NCI-H1105 (cell line): ENCODE measurements at regions not wholly inside any gene's neighbourhood (a gene's known extent, or its start where the extent isn't known, plus 50 kb on each side); places are given as distances from the start of the nearest gene placed in this dataset.

Source experiments
- DNase-seq: peaks from one replicate; lab custom pipeline; 2025; lab: John Stamatoyannopoulos, UW

DNA sequence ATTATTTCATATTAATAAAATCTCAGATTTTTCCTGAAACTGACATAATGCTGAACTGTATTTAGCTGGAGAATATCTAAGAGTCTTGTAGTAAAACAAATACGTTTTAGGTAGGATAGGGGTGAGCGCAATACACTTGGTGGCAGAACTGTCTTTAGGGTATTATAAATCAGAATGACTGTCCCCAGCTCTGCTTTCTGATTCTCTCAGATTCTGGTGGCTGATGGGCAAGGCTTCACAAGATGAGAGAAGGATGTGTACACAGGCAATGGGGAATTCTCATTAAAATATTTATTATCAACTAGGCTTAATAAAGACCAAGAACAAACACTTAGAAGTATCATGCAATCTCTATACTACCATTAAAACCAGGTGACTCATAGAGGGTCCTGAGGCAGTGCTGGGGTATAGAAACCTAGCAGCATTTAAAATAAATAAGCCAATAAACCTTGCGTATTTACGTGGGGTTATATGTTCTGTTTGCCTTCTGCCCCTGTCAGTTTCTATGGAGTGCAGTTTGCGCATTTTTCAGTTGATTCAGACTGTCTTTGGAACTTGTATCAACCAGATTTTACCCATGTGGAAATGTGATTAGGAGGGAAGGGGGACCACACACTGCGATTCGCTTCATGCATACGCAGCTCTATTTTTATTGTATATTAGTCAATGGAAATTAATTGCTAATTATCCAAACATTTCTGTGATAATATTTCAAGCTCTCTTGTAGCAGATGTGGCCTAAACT, 1150.7 kb upstream of the WWC1 start:
- DNase-seq: no peak

DNA sequence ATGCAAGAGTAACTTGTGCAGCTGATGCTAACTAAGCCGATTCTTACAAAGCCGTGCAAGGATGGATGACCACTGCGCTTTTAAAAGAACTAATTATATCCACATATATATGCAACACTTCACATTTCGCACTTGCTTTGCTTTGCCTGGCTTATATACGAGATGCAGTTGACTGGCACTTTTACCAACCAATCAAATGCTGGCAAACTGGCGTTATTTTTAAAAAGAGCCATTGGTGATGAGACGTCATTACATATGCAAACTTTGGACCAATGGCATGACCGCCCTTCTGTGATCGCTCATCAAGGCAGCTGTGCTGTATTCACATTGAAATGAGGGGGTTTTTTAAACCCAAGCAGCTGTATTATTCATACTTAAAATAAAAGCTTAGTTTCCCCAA, 1147.7 kb upstream of the WWC1 start:
- no peak for DNase-seq

DNA sequence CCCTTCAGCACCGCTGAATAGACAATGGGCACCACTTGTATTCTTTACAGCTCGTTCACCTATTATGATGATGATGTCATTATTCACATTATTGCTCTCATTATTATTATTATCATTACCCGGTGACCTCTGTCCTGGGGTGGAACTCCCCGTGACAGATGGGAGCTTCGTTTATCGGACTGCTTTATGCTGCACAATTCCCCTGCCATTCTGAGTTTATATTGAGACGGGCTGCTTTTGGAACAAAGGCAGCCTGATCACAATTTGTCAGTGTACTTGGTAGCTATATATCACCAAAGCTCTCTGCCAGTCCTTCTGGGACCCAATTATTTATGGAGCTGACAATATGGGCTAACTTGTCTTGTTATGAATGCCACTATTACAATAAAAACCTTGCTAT, 1145.6 kb upstream of the WWC1 start:
- no peak for DNase-seq

DNA sequence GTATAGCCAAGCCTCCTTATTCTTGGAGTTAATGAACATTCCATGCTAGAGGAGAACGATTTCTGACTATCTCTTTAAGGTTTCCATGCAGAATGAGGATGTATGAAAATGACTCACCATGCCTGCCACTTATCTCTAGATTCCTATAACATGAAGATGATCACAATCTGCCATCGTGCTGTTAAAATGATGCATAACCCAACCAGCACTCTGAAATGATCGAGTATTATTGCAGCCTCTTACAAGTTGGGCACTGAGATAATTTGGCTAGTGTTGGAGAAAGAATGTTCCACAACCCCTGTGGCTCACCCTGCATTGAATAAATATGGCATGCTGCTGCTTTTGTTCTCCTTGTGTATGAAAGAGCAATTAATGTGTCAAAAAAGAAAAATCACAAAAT, 1143.6 kb upstream of the WWC1 start:
- no peak for DNase-seq

DNA sequence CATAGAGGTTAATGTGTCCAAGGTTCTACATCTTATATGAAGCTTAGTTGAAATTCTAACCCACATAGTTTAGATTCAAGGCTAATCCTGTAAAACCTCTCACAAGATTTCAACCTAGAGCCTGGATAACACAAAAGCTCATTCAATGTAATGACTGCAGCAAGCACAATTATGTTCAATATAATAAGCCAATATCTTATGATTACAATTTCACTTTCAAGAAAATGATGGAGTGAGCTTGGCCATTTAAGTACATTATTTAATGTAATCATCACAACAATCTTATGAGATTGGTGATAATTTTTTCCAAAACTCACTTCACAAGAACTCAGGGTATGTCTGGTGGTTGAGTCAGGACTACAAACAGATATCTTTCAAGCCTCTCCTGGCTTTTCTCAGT, 1140.8 kb upstream of the WWC1 start:
- no peak for DNase-seq

DNA sequence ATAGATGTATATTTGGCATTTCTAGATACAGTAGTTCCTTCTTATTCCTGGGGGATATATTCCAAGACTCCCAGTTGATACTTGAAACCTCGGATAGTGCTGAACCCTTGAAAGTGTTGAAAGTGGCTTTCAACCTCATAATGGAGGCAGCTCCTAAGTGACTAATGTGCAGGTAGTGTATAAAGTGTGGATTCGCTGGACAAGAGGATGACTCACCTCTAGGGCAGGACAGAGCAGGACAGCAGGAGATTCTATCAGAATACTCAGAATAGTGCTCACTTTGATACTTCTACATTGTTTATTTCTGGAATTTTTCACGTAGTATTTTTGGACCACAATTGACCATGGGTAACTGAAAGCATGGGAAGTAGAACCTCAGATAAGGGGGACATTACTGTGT, 1138.9 kb upstream of the WWC1 start:
- DNase-seq: no peak

DNA sequence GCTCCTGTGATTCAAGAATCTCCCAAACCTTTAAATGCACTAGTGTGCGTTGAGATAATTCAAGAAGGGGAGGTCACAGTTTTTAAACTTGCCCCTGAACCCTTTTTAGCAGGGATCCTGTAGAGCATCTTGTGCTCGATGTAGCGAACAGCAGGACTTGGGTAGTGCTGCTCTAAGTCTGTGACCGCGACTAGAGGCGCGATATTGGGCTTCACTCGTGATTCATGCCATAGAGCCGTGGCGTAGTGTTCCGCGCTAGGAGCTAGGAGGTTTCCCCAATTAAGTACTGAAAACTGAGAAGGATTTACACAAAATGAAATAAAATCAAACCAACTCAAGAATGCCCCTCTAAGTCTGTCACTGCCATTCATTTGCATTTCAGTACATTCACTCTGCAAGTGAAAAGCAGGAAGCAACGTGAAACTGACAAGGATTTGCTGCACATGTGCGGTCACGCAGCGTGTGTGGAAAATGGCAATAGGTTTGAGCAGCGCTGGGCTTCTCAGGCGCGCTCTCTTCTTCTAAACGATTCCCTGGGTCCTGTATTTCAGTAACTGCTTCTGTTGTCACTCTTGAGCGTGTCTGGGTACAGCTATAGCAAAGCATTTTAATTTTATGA, 1135.9 kb upstream of the WWC1 start:
- no peak for DNase-seq

DNA sequence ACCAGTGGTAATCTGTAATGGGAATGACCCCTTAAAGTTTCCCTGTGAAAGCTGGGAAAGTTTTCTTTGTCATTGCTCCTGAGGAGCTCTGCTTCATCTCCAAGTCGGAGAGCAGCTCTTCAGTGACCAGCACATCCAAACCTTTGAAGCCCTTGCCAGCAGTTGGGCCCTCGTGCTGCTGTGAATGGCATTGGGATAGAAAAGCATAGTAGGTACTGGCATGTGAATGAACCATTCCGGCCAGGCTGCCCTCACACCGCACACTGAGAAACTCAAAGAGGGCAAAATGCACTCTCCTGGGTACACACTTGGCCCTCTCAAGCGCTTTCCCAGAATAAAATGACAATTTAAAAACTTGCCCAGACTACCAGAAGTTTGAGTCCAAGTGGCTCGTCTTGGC, 1135.0 kb upstream of the WWC1 start:
- DNase-seq: no peak

DNA sequence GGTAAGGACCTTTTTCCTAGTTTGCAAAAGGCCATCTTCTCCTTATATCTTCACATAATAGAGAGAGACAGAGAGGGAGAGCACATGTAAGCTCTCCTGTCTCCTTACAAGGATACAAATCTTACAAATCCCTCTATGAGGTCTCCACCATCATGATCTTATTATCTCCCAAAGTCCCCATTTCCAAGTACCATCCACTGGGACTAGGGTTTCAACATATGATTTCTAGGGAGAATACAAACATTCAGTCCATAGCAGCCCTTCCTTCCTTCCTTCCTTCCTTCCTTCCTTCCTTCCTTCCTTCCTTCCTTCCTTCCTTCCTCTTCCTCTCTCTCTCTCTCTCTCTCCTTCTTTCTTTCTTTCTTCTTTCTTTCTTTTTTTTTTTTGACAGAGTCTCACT, 1132.9 kb upstream of the WWC1 start:
- DNase-seq: no peak

DNA sequence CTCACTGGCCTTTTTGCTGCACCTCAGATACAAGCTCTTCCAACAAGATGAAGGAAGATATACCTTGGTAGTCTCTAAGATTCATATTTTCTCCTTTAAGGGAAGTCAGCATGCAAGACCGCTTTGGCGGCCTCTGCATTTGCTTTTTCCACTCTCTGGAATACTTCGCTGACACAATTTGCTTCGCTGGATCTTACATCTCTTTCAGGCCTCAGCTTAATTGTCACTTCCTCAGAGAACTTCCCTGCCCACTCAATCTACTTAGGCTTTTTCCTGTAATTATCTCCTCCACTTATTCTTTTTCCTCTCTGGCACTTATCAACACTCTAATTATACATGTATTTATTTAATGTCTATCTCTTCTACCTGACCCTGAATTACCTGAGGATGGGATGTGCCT, 1131.1 kb upstream of the WWC1 start:
- no peak for DNase-seq

DNA sequence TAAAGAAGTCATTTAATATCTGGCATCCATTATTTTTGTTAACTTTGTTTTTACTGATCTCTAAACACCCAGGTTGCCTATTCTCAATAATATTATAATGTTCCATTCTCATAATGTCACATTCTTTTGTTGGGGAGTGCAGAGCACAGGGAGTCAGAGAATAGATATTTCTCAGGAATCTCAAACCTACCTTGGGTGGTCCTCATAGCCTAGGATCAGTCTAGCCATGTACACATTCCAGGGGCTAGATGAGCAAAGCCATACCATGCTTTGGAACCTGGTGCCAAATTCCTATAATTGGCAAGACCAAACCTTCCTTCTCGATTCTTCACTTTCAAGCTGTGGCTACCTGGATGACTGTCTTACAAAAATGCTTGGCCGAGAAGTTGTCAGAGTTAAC, 1124.7 kb upstream of the WWC1 start:
- DNase-seq: no peak

DNA sequence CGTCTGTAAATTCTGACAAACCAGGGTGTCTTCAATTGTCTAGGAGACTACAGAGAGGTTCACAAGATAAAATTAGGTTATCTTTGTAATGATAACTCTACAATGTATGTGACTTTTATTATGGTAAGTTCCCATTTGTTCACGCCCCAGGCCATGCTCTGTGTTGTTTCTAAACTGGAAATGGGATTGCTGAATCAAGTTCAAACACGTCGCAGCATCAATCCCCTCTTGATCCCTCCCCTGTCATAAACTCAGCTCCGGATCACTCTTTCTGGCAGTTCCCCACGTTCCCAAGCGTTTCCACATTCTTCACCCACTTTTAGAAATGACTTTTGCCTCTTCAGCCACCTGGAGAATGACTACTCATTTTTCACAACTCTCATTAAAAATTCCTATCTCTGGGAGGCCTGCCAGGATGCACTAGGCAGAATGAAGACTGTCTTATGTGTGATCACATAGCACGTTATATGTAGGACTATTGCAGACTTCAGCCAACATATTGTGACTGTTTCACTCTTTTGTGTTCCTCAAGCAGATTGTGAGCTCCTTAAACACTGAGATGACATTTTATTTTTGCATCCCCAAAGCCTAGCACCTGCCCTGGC, 1124.2 kb upstream of the WWC1 start:
- no peak for DNase-seq

DNA sequence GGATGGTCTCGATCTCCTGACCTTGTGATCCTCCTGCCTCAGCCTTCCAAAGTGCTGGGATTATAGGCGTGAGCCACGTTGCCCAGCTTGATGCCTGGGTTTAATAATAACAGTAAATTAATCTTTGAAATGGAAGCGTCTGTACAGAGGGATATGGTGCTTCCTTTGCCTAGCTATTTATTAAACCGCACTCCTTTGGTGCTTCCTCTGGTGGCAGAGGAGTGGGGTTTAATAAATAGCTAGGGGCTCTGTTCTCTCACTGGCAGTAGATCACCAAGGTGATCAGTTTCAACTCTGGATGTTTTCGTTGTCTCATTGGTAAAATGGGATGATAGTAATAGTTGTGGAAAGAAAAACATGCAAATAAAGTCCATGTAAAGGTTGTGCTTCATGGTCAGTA, 1122.5 kb upstream of the WWC1 start:
- DNase-seq: no peak

DNA sequence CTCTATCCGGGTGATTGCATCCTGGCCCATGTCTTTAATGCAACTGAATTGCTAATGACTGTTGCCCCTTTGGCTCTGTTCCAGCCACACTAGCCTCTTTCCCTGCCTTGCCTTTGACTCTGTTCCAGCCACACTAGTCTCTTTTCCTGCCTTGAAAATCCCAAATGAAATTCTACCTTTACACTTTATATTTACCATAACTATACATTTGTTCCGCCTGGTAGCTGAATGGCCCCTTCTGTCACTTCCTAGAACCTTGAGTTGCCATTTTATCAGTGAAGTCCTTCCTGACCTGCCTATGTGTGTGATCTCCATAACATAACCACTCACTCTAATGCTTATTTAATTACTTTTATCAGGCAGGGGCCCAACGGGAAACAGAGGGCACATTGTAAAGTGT, 1120.4 kb upstream of the WWC1 start:
- no peak for DNase-seq

DNA sequence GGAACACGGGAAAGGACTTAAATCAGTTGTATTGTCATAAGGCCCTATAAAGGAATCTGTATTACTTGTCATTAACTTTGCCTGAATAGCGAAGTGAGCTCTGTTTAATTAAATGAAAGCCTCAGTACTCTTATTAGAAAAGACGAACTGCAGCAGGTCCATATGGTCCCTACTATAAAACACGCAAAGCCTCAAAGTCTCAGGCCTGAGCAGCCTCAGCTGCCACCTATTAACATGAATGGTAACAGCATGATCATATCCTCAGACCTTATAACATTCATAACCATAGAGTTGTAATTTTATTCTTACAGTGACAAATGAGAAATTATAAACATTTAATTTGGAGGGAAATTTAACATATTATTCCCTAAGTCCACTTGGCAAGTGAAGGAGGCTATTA, 1113.7 kb upstream of the WWC1 start:
- DNase-seq: no peak

DNA sequence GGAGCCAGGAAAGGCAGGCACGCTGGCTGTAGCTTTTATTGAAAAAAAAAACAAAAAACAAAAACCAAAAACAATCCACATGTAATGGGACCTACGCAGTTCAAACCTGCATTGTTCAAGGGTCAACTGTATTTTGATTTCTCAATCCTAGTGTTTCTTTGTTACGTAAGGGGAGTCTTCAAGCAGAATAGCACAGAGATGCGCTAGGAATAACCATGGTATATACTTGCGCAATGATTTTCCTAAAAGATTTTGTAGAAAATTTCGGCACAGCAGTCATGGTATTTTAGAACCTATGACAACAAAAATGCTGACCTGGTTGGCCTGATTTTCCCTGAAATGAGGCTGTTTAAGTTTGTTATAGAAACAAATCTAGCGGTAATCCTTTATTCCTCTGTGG, 1110.5 kb upstream of the WWC1 start:
- no peak for DNase-seq

DNA sequence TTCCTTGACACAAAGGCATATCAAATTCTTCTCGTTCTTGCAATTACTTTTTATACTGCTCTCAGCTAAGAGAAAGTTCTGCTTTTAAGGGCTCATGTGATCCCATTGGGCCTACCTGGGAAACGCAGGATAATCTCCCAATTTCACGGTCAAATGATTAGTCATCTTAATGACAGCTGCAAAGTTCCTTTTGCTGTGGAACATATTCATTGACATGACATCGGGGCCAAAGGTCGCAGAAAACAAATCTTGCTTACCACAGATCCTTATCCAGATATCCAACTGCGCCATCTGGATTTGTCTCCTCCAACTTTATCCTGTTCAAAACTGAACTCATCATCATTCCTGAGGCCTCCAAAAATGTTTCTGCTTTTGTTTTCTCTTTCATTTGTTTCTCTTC, 1085.6 kb upstream of the WWC1 start:
- DNase-seq: no peak

DNA sequence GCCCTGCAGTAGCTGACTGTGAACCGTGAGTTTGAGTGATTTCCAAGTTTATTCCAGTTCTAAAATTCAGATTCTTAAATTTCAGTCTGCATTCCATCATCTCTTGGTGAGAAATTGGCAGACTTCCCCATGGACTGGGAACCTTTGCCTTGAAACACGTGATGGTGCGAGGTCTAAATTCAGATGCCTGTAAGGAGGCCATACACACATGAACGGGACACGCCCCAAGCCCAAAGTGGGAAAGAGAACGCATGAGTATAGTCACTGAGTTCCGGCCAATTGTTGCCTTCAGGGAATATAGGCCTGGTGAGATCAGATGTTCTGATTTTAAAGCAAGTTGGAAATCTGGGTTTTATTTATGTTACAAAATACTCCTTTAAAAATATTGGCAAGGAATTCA, 1084.4 kb upstream of the WWC1 start:
- no peak for DNase-seq

DNA sequence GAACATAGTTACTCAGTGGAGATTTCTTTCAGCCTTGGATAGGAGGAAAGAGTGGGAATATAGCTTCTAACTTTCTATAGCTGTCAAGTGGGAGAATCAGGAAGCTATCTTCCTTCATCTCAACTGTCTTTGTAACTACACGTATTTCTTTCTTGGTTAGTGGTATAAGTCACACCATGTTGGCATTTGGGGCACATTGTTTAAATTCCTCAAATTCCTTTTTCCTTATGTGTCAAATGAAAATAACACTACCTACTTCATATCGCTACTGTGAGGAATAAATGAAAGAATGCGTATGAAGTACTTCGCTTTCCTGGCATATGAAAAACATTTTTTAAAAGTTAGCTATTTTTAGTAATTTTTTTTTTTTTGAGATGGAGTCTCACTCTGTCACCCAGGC, 1082.5 kb upstream of the WWC1 start:
- no peak for DNase-seq

DNA sequence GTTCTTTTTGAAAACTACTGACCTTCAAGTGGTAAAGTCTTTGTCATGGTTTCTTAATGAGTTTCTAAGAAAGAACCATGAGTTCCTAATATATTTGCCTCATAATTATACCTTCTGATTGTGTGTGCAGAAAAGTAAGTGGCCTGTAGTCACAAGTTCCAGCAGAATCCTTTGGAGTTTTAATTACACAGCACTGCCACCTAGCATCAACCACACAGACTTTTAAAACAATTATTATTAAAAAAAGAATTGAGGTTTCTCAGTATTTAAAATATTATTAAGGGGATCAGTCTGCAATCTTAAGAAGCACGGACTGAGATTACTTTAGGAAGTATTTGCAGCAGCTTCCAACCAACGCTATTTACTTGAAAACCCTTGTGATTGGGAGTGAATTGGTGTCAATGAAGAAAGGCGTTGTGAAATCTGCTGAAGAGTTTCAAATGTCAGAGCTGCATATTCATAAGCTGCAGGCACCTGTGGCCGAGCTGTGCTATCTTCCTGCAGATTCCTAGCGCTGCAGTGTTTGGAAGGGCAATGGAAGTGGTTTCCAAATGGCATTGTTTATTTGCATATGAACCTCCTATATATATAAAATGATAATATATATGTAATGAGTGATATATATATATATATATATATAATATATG, 1074.2 kb upstream of the WWC1 start:
- no peak for DNase-seq

DNA sequence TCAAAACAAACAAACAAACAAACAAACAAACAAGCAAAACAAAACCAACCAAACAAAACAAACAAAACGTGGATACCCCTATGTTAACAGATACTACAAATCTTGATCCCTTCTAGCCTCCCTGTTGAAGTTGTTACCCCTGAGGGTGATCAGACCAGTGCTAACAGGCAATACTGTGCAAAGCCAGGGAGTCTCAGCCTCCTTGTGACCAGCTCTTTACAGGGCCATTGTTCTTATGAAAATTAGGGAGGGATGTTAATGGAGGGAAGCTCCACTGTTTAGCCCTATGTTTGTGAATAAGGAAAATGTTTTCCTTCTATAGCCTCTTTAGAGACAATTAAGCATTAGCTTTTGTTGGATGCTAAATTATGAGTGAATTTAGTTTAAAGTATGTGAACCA, 1072.1 kb upstream of the WWC1 start:
- DNase-seq: no peak

DNA sequence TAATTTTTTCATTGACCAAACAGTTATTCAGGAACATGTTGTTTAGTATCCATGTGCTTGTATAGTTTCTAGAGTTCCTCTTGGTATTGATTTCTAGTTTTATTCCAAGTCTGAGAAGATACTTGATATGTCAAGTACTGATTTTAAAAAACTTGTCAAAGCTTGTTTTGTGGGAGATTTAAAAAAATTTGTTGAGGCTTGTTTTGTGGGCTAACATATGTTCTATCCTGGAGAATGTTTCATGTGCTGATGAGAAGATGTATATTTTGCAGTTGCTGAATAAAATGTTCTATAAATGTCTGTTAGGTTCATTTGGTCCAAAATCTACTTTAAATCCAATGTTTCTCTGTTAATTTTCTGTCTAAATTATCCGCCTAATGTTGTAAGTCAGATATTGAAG, 1065.1 kb upstream of the WWC1 start:
- DNase-seq: no peak

DNA sequence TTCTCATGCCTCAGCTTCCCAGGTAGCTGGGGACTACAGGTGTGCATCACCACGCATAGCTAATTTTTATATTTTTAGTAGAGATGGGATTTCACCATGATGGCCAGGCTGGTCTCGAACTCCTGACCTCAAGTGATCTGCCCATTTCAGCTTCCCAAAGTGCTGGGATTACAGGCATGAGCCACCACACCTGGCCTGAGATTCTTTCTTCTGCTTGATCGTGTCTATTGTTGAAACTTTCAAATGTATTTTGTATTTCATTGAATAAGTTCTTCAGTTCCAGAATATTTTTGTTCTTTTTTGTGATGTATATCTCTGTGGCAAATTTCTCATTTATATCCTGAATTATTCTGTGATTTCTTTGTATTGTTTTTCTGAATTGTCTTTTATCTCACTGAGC, 1063.3 kb upstream of the WWC1 start:
- no peak for DNase-seq
